MM.1S (cell line): ENCODE measurements at regions not wholly inside any gene's neighbourhood (a gene's known extent, or its start where the extent isn't known, plus 50 kb on each side); places are given as distances from the start of the nearest gene placed in this dataset.

Experiments used
- EZH2 ChIP-seq: fragments of 300-600 bp; sonication (generic); optimal IDR thresholded peaks from 2 replicates; pipeline ENCODE3; 2017; ENCODE audit warnings: low read depth, mild to moderate bottlenecking, antibody characterized with exemption, low read length, mixed read lengths
- EZH2phosphoT487 ChIP-seq: fragments of 300-600 bp; sonication (generic); IDR thresholded peaks from 2 replicates; pipeline ENCODE4 v1.6.1; 2018; ENCODE audit warnings: antibody characterized with exemption, low read length
- TF ChIP-seq, protein P1 (sequence below): fragments of 300-600 bp; sonication (generic); IDR thresholded peaks from 2 replicates; pipeline ENCODE4 v1.5.1; 2016; ENCODE audit warnings: antibody characterized with exemption, low read length, mixed read lengths

DNA sequence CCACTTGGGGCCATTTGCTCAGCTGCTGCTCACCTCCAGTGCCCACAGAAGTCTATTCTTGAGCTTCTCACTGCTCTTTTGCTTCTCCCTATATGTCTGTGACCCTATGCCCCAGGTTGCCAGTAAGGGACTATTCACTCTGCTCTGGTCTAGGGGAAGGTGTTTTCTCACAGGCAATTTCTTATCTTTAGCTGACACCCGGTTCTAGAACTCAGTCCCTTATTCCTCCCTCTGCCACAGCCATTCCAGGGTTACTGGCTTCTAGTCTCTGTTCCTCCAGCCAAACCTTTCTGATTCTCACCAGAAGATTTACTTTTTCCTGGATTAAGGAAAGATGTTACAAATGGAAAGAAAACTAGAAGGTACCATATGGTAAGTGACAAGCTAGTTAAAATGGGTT is 574.0 kb downstream of the NTRK3 start:
- TF ChIP-seq, protein P1, sequence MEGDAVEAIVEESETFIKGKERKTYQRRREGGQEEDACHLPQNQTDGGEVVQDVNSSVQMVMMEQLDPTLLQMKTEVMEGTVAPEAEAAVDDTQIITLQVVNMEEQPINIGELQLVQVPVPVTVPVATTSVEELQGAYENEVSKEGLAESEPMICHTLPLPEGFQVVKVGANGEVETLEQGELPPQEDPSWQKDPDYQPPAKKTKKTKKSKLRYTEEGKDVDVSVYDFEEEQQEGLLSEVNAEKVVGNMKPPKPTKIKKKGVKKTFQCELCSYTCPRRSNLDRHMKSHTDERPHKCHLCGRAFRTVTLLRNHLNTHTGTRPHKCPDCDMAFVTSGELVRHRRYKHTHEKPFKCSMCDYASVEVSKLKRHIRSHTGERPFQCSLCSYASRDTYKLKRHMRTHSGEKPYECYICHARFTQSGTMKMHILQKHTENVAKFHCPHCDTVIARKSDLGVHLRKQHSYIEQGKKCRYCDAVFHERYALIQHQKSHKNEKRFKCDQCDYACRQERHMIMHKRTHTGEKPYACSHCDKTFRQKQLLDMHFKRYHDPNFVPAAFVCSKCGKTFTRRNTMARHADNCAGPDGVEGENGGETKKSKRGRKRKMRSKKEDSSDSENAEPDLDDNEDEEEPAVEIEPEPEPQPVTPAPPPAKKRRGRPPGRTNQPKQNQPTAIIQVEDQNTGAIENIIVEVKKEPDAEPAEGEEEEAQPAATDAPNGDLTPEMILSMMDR: no peak
- no peak for TF ChIP-seq EZH2phosphoT487
- TF ChIP-seq EZH2: no peak
